A549 (cell line): ENCODE measurements at regions not wholly inside any gene's neighbourhood (a gene's known extent, or its start where the extent isn't known, plus 50 kb on each side); places are given as distances from the start of the nearest gene placed in this dataset.

Source experiments
- ATAC-seq, 2 experiments: fragments of 200-7000 bp in 1 of 2; fragments of >200 bp in 1 of 2; cut with Nextera tagmentation in 1 of 2; cut with Tn5 transposase in 1 of 2; 3 replicates each; pipeline versions ENCODE4 v1.8.0 to v1.9.1; 2018 to 2020; ENCODE audit warnings: mild to moderate bottlenecking in 1 of 2, moderate library complexity in 1 of 2
- CTCF ChIA-PET: fragments of 300-600 bp; sonication (Branson Sonifier 250); formaldehyde crosslinking; extraction: SDS; loops from one replicate; lab custom pipeline; 2021; ENCODE audit warnings: antibody characterized with exemption, inconsistent platforms; lab: Yijun Ruan, JAX
- POLR2A ChIA-PET: fragments of 350-600 bp; formaldehyde crosslinking; extraction: SDS; loops from one replicate; lab custom pipeline; 2021; ENCODE audit warnings: antibody characterized with exemption, inconsistent platforms; lab: Yijun Ruan, JAX
- DNase-seq, 2 experiments: peaks; one replicate each; pipeline versions ENCODE4 v3.0.0 to v3.0.0-alpha.2; 2011 to 2016; ENCODE audit warnings: low read depth in 1 of 2, low spot score in 1 of 2
- FAIRE-seq: peaks from 2 replicates; lab custom pipeline; 2011; peaks lifted over from hg19 to GRCh38; lab: Jason Lieb, UNC
- H3K27ac ChIP-seq, 2 experiments: fragments of >200 bp; sonication (Bioruptor Twin); formaldehyde crosslinking; 3 replicates each; pipeline ENCODE4 v1.5.1; 2016 to 2017
- H3K4me1 ChIP-seq: fragments of >200 bp; sonication (Bioruptor Twin); formaldehyde crosslinking; 3 replicates; pipeline ENCODE4 v1.6.1; 2016
- H3K4me2 ChIP-seq: fragments of >200 bp; sonication (Bioruptor Twin); formaldehyde crosslinking; 3 replicates; pipeline ENCODE4 v1.6.1; 2016
- H3K4me3 ChIP-seq: fragments of >200 bp; sonication (Bioruptor Twin); formaldehyde crosslinking; 3 replicates; pipeline ENCODE4 v1.5.1; 2016
- H3K9me3 ChIP-seq: fragments of >200 bp; sonication (Bioruptor Twin); formaldehyde crosslinking; 3 replicates; pipeline ENCODE4 v1.6.1; 2016
- BHLHE40 ChIP-seq: IDR thresholded peaks from 2 replicates; pipeline ENCODE4 v1.6.1; 2012; ENCODE audit warnings: low read depth, low read length, inconsistent platforms
- CBX8 ChIP-seq: fragments of 200-600 bp; sonication (generic); IDR thresholded peaks from 2 replicates; pipeline ENCODE4 v1.6.1; 2016
- CHD4 ChIP-seq: fragments of 200-600 bp; sonication (generic); IDR thresholded peaks from 2 replicates; pipeline ENCODE4 v1.6.1; 2016; ENCODE audit warnings: antibody characterized with exemption, mild to moderate bottlenecking, borderline replicate concordance
- E2F6 ChIP-seq: IDR thresholded peaks from 2 replicates; pipeline ENCODE4 v1.6.1; 2012; ENCODE audit warnings: low read depth, borderline replicate concordance
- EHF ChIP-seq: fragments of 250-450 bp; sonication (Bioruptor Pico); IDR thresholded peaks from 2 replicates; pipeline ENCODE4 v1.5.0; 2020; ENCODE audit warnings: mild to moderate bottlenecking
- EHMT2 ChIP-seq: fragments of 200-600 bp; sonication (generic); IDR thresholded peaks from 2 replicates; pipeline ENCODE4 v1.6.1; 2016; ENCODE audit warnings: antibody characterized with exemption, low read depth, mild to moderate bottlenecking, moderate library complexity
- ESRRA ChIP-seq: fragments of 150-350 bp; IDR thresholded peaks from 2 replicates; pipeline ENCODE4 v1.6.1; 2014; ENCODE audit warnings: mild to moderate bottlenecking, low read length, borderline replicate concordance
- FOXS1 ChIP-seq: fragments of 250-450 bp; sonication (Bioruptor Pico); IDR thresholded peaks from 2 replicates; pipeline ENCODE4 v1.5.0; 2020; ENCODE audit warnings: mild to moderate bottlenecking, moderate library complexity
- GATA3 ChIP-seq: IDR thresholded peaks from 2 replicates; pipeline ENCODE4 v1.6.1; 2012; ENCODE audit warnings: borderline replicate concordance
- HES2 ChIP-seq: fragments of >200 bp; sonication (Bioruptor Twin); formaldehyde crosslinking; IDR thresholded peaks from 2 replicates; pipeline ENCODE4 v1.6.1; 2016
- HEYL ChIP-seq: fragments of 250-450 bp; sonication (Bioruptor Pico); IDR thresholded peaks from 2 replicates; pipeline ENCODE4 v1.8.0; 2021; ENCODE audit warnings: mild to moderate bottlenecking, moderate library complexity
- HMGXB4 ChIP-seq: fragments of 250-450 bp; sonication (Bioruptor Pico); IDR thresholded peaks from 2 replicates; pipeline ENCODE4 v1.5.0; 2021; ENCODE audit warnings: mild to moderate bottlenecking, moderate library complexity, borderline replicate concordance
- HOXB13 ChIP-seq: fragments of 250-450 bp; sonication (Bioruptor Pico); IDR thresholded peaks from 2 replicates; pipeline ENCODE4 v1.5.0; 2020; ENCODE audit warnings: low read depth, mild to moderate bottlenecking, moderate library complexity
- HOXB5 ChIP-seq: fragments of 250-450 bp; sonication (Bioruptor Pico); IDR thresholded peaks from 2 replicates; pipeline ENCODE4 v1.5.0; 2020; ENCODE audit warnings: mild to moderate bottlenecking, moderate library complexity
- JUNB ChIP-seq: fragments of >200 bp; sonication (Bioruptor Twin); formaldehyde crosslinking; IDR thresholded peaks from 2 replicates; pipeline ENCODE4 v1.6.1; 2016
- KDM1A ChIP-seq: fragments of 200-600 bp; sonication (generic); IDR thresholded peaks from 2 replicates; pipeline ENCODE4 v1.6.1; 2016; ENCODE audit warnings: low read depth, mild to moderate bottlenecking
- KDM5A ChIP-seq: fragments of 200-600 bp; sonication (generic); IDR thresholded peaks from 2 replicates; pipeline ENCODE4 v1.6.1; 2016; ENCODE audit warnings: antibody characterized with exemption, mild to moderate bottlenecking
- MYC ChIP-seq: IDR thresholded peaks from 2 replicates; pipeline ENCODE4 v1.6.1; 2012; ENCODE audit warnings: mild to moderate bottlenecking, inconsistent platforms, low read length, improper control_type of control experiment, borderline replicate concordance
- NFE2L2 ChIP-seq: fragments of 150-350 bp; conservative IDR thresholded peaks from 2 replicates; pipeline ENCODE4 v1.6.1; 2014; ENCODE audit warnings: low read length
- NR3C1 ChIP-seq: fragments of >200 bp; sonication (Bioruptor Twin); formaldehyde crosslinking; IDR thresholded peaks from 3 replicates; pipeline ENCODE4 v1.6.1; 2017
- PBX3 ChIP-seq: IDR thresholded peaks from 2 replicates; pipeline ENCODE4 v1.6.1; 2012
- POLR2A ChIP-seq: IDR thresholded peaks from 2 replicates; pipeline ENCODE4 v1.6.1; 2012; ENCODE audit warnings: mild to moderate bottlenecking, low read length
- REST ChIP-seq: fragments of 200-600 bp; sonication (generic); IDR thresholded peaks from 2 replicates; pipeline ENCODE4 v1.6.1; 2016; ENCODE audit warnings: antibody characterized with exemption, mild to moderate bottlenecking, moderate library complexity
- RFX5 ChIP-seq: fragments of 450-650 bp; IDR thresholded peaks from 2 replicates; pipeline ENCODE4 v1.7.1; 2014; ENCODE audit warnings: antibody characterized with exemption, mild to moderate bottlenecking, moderate library complexity
- RNF2 ChIP-seq: fragments of 200-600 bp; sonication (generic); IDR thresholded peaks from 2 replicates; pipeline ENCODE4 v1.6.1; 2016; ENCODE audit warnings: low read depth, mild to moderate bottlenecking, antibody characterized with exemption, moderate library complexity, borderline replicate concordance
- SMC3 ChIP-seq: fragments of >200 bp; sonication (Bioruptor Twin); formaldehyde crosslinking; IDR thresholded peaks from 3 replicates; pipeline ENCODE4 v1.6.1; 2018; ENCODE audit warnings: inconsistent platforms
- TFCP2L1 ChIP-seq: fragments of 250-450 bp; sonication (Bioruptor Pico); IDR thresholded peaks from 2 replicates; pipeline ENCODE4 v1.5.0; 2021; ENCODE audit warnings: mild to moderate bottlenecking
- ZC3H11A ChIP-seq: fragments of 450-650 bp; IDR thresholded peaks from 2 replicates; pipeline ENCODE4 v1.6.1; 2014; ENCODE audit warnings: antibody characterized with exemption, mild to moderate bottlenecking
- ZFP36 ChIP-seq: fragments of 450-650 bp; IDR thresholded peaks from 2 replicates; pipeline ENCODE4 v1.6.1; 2014; ENCODE audit warnings: borderline replicate concordance; ENCODE audit not compliant: partially characterized antibody
- WGBS: methylation state at CpG from one replicate; pipeline ENCODE4 v1.1.6; 2017; ENCODE audit errors: missing lambda C conversion rate; 5-methylcytosine and 5-hydroxymethylcytosine counted together

GRCh38 chr14:97441740-97442362, 644.7 kb downstream of the VRK1 start:
- no peak for FAIRE-seq
- CTCF ChIA-PET = interaction anchor here (1.3 kb wide), 1 partner anchor 13 kb away, joined by 4 read pairs; no protein-coding TSS in a partner anchor
- 33% methylated on average over 9 of the region's 9 CpGs for WGBS
- Histone ChIP-seq H3K27ac (no peak overlapping the region), H3K4me3 (no peak overlapping the region), H3K4me1 (no peaks in the 10 kb centered on the region), H3K9me3 (no peaks in the 10 kb centered on the region), H3K4me2 (no peak overlapping the region)
- ATAC-seq = no peak
- no peak for TF ChIP-seq NFE2L2
- TF ChIP-seq CBX8 = no peak
- no peak for TF ChIP-seq NR3C1
- TF ChIP-seq FOXS1 (CRISPR knock-in tag) = no peak
- TF ChIP-seq HMGXB4 = no peak
- TF ChIP-seq EHF (CRISPR knock-in tag) = no peak
- TF ChIP-seq SMC3 = no peak
- no peak for TF ChIP-seq PBX3
- TF ChIP-seq HEYL (CRISPR knock-in tag) = no peak
- no peak for TF ChIP-seq GATA3
- no peak for TF ChIP-seq HOXB5 (CRISPR knock-in tag)
- no peak for TF ChIP-seq RFX5
- no peak for TF ChIP-seq JUNB
- TF ChIP-seq CHD4 = no peak
- TF ChIP-seq ZFP36 = no peak
- no peak for TF ChIP-seq REST
- no peak for DNase-seq
- POLR2A ChIA-PET = no interaction called here

GRCh38 chr14:97442363-97442762, 645.2 kb downstream of the VRK1 start:
- Histone ChIP-seq H3K4me2 (no peak overlapping the region), H3K4me3 (no peak overlapping the region), H3K9me3 (no peaks in the 10 kb centered on the region), H3K27ac (no peak overlapping the region), H3K4me1 (no peaks in the 10 kb centered on the region)
- CTCF ChIA-PET = no interaction called here
- 100% methylated on average over 2 of the region's 2 CpGs for WGBS
- ATAC-seq = no peak
- POLR2A ChIA-PET = no interaction called here
- TF ChIP-seq ESRRA (no peak), KDM1A (no peak), RNF2 (no peak), GATA3 (no peak), E2F6 (no peak), BHLHE40 (no peak), HMGXB4 (no peak), HOXB5 (CRISPR knock-in tag) (no peak), NR3C1 (no peak), EHMT2 (no peak), HOXB13 (CRISPR knock-in tag) (no peak), NFE2L2 (no peak), MYC (no peak), KDM5A (no peak), ZC3H11A (no peak), TFCP2L1 (CRISPR knock-in tag) (no peak), POLR2A (no peak), HEYL (CRISPR knock-in tag) (no peak), HES2 (no peak)
- no peak for DNase-seq
- no peak for FAIRE-seq
